ENCODE measurements at regions not wholly inside any gene's neighbourhood (a gene's known extent, or its start where the extent isn't known, plus 50 kb on each side); places are given as distances from the start of the nearest gene placed in this dataset.

- DNase-seq (ENCODE audit: low read depth in 2 of 2) = no peak
These were observed 1179.3 kb downstream of the KCNT2 start for GRCh38 chr1:195428927-195429326.

- DNase-seq (ENCODE audit: low read depth in 2 of 2) = no peak
These were observed 1192.7 kb downstream of the KCNT2 start for GRCh38 chr1:195415584-195415983.

- no peak for DNase-seq (ENCODE audit: low read depth in 2 of 2)
These were observed 1213.7 kb downstream of the KCNT2 start for GRCh38 chr1:195394567-195394966.

DNA sequence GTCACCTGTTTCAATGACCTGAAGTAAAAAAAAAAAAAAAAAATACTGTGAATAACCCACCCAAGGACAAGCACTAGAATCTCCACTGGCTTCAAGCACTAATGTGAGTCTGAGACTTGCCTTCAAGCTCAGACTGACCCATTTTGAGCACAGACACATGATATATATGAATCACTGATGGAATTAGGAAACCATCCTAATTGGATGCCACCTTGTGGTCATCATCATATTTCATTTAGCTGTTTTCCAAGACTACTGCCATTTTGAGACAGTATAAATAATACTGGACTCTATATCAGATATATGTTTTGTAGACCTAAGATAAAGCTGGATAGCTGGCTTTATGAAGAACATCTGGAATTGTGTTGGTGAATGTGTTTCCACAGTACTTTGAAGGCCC lies 1232.0 kb downstream of the KCNT2 start:
- no peak for DNase-seq (ENCODE audit: low read depth in 2 of 2)

DNA sequence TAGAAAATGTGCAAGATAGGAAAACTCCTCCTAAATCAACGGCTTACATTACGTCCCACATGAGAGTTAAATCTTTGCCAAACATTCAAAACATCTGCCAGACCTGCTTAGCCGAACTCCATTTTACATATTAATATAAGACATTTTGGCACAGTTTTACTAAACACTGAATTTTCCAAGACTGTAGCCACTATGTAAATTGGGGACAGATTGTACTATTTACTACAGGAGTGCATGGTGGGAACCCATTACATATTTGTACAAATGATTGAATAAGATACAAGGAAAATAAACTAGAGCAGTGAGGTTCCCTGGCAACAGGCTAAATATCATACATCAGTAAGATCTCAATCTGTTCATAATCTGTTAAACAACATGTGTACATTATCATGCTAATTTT lies 1234.4 kb downstream of the KCNT2 start:
- DNase-seq (ENCODE audit: low read depth in 2 of 2) = no peak

- DNase-seq (ENCODE audit: low read depth in 2 of 2) = no peak
These were observed 1263.1 kb downstream of the KCNT2 start for GRCh38 chr1:195345149-195345548.

- no peak for DNase-seq (ENCODE audit: low read depth in 2 of 2)
These were observed 1270.6 kb downstream of the KCNT2 start for GRCh38 chr1:195337646-195338045.

- no peak for DNase-seq (ENCODE audit: low read depth in 2 of 2)
These were observed 1271.4 kb downstream of the KCNT2 start for GRCh38 chr1:195336812-195337211.

GRCh38 chr1:195335541-195335940 lies 1272.7 kb downstream of the KCNT2 start:
- no peak for DNase-seq (ENCODE audit: low read depth in 2 of 2)

- DNase-seq (ENCODE audit: low read depth in 2 of 2) = no peak
These were observed 1276.1 kb downstream of the KCNT2 start for GRCh38 chr1:195332102-195332501.

GRCh38 chr1:195328681-195329080 lies 1279.6 kb downstream of the KCNT2 start:
- no peak for DNase-seq (ENCODE audit: low read depth in 2 of 2)

DNA sequence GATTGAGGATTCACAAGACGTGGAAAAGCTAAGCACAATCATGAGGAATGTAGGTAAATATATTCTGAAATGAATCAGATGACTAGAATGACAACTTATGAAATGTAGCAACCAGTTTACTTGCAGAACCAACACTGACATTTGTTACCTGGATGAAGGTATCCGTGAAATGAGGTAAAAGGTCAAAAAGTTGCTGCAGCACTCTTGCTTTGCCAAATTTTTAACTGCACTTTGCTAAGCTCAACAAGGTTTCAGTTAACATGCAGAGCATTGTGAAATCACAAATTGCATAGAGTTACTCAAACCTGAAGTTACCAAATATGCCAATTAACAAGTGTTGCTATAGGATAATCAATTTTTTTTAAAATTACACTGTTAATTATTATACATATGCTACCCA lies 1280.1 kb downstream of the KCNT2 start:
- DNase-seq (ENCODE audit: low read depth in 2 of 2) = no peak

GRCh38 chr1:195327361-195327760 lies 1280.9 kb downstream of the KCNT2 start:
- DNase-seq (ENCODE audit: low read depth in 2 of 2) = no peak

GRCh38 chr1:195326325-195326724 lies 1281.9 kb downstream of the KCNT2 start:
- no peak for DNase-seq (ENCODE audit: low read depth in 2 of 2)

- no peak for DNase-seq (ENCODE audit: low read depth in 2 of 2)
These were observed 1283.1 kb downstream of the KCNT2 start for GRCh38 chr1:195325181-195325580.

DNA sequence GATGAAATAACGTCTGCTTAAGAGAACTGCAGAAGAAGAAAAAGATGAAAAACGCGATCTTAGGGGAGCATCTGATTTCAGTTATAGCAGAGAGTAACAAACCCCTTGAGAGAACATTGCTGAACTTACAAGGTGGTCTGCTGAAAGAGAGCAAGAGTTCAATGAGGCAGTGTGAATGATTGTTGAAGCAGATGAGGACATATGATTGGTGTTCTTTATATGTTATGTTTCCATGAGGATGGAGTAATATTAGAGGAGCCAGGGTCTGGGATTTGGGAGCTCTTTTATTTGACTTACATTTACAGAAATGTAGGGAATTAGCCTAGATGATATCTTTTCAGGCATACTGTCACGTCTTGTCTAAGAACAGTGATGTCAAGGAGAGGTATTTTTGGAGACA lies 1302.0 kb downstream of the KCNT2 start:
- DNase-seq (ENCODE audit: low read depth in 2 of 2) = no peak

GRCh38 chr1:195294911-195295310 lies 1313.3 kb downstream of the KCNT2 start:
- DNase-seq (ENCODE audit: low read depth in 2 of 2) = no peak

DNA sequence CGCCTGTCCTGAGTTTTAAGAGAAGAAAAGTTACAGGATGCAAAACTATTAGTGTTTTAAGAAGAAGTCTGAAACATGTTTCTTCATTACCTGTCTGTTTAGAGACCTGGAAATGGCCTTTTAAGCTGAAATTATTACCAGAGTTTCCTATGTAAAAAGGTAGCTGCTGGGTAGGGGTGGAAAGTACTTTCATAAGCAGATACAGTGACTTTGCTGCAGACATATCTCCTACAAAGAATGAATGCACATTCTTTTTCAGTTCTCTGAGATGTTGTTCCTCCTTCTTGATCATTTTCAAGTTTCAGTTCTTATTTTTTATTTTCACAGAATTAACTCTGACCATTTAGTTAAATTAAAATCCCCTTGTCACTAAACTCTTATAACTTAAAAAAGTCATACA lies 1329.6 kb downstream of the KCNT2 start:
- DNase-seq (ENCODE audit: low read depth in 2 of 2) = no peak

GRCh38 chr1:195275710-195276109 lies 1332.5 kb downstream of the KCNT2 start:
- DNase-seq (ENCODE audit: low read depth in 2 of 2) = no peak

GRCh38 chr1:195251900-195252299 lies 1356.3 kb downstream of the KCNT2 start:
- no peak for DNase-seq (ENCODE audit: low read depth in 2 of 2)

DNA sequence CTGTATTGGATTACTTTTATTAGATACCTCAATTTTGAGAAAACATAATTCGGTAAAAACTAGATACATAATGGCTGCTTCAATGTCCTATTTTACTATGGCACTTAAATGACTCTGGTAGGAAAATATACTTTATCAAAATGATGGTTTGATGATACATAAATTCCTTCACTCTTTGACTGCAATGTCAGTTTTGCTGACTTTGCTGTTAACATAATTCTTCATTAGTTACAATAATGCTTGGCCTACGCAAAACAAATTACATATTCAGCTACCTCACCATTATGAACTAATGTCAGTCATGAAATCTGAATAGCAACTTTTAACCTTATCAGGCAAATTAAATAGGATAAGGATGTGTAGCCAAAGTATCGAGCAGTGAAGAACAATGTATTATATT lies 1364.7 kb downstream of the KCNT2 start:
- no peak for DNase-seq (ENCODE audit: low read depth in 2 of 2)

GRCh38 chr1:195241066-195241465 lies 1367.2 kb downstream of the KCNT2 start:
- DNase-seq (ENCODE audit: low read depth in 2 of 2) = no peak

DNA sequence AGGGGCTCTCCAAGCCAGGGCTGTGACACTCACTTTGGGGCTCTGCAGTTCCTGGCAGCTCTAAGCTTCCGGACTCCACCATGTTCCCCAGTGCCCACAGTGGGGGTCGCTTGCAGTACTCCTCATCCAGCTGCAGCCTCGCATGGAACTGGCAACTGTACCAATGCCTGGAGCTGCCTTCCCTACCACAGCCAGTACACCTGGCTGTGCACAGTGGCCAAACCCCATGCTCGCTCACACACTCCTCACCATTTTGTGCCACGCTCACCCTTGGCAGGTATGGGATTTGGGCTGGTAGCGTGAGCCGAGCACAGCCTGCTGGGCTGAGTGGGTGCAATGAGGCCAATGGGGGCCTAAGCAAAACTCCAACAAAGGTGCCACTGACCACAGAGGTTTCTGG lies 1369.9 kb downstream of the KCNT2 start:
- no peak for DNase-seq (ENCODE audit: low read depth in 2 of 2)

DNA sequence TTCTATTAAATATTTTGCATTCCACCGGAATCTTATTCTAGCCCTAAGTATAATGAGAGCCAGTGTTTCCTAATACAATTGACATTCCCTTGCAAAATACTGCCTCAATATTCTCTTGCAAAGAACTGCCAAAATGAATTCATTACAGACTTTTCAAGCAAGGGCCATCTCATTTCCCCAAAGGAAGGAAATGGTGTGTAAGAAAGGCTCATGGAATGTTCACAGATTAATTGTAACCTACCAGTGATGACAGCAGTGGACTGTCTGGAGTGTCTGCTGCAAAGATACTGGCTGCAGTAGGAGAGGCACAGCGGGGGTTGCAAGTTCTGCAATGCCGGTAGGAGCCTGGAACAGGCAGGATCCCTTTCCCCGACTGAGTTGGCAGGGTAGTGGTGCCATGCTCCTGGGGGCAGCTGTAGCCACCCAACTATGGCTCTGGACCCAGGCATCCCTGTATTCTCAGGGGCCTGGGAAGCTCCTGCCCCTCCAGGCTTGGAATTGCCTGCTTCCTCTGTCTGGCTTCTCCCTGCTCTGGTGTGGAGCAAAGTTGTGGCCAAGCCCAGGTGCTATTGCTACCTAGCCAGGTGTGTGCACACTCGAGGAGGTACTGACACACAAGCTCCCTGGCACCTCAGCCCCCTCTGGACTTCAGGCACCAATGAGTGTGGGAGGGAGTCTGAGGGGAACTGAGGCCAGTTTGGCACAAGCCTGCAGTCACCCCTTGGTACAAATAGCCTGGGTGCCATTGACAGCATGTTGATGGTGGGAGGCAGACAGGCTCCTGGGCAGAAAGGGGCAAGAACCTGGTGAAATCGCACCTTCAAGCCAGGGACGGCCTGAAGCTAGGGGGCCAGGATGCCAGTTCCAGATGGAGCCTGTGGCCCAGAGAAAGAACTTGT lies 1371.0 kb downstream of the KCNT2 start:
- DNase-seq (ENCODE audit: low read depth in 2 of 2) = no peak

All from stimulated activated CD8-positive, alpha-beta memory T cell treated with anti-CD3 and anti-CD28 coated beads, Interleukin-15, amount 100 ng/mL, for 48 hours (primary cell).